Transverse colon (tissue), 4 donors: ENCODE measurements at regions not wholly inside any gene's neighbourhood (a gene's known extent, or its start where the extent isn't known, plus 50 kb on each side); places are given as distances from the start of the nearest gene placed in this dataset.
"Not testable (repeated sequence)": the region's sequence is repeated elsewhere in the genome, so short reads cannot be mapped to it uniquely, and the experiment has no call there.

Experiments
- EP300 ChIP-seq: sonication (generic); formaldehyde crosslinking; IDR thresholded peaks from one replicate; pipeline ENCODE4 v1.6.1; 2017; ENCODE audit warnings: antibody characterized with exemption, low read depth
- POLR2A ChIP-seq: fragments of 450-650 bp; IDR thresholded peaks from one replicate; pipeline ENCODE4 v1.6.1; 2016; ENCODE audit warnings: antibody characterized with exemption, mild to moderate bottlenecking, moderate library complexity
- POLR2AphosphoS5 ChIP-seq, 3 donors: sonication (generic); formaldehyde crosslinking; IDR thresholded peaks; one replicate each; pipeline ENCODE4 v1.6.1; 2016; ENCODE audit warnings: antibody characterized with exemption in 3 of 3
- TF ChIP-seq, protein P1 (sequence below), 5 experiments: fragments of 200-600 bp in 3 of 5; fragments of 450-650 bp in 2 of 5; sonication (generic) in 3 of 5; IDR thresholded peaks; 1 replicate in 2 of 5; 2 replicates in 3 of 5; pipeline ENCODE4 v1.5.1; 2016 to 2017; ENCODE audit warnings: antibody characterized with exemption in 5 of 5, inconsistent platforms in 3 of 5, mild to moderate bottlenecking in 2 of 5, moderate library complexity in 1 of 5

DNA sequence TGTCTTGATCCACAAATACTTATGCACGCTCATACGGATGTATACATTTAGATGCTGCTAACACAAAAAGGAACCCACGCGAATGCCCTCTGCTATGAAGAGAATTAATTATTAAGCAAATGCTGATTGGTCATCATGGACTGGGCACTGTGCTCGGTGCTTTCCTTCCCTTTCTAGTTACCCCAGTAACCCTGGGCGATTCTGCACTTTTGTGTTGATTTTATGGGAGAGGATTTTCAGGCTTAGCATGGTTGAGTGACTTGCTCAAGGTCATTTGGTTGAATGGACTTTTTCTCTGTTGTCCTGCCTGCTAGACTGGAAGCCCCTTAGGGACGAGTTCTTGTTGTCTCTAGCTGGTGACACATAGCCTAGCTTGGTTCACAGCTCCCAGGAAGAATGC lies 94.8 kb upstream of the CRYM start:
- TF ChIP-seq, protein P1, sequence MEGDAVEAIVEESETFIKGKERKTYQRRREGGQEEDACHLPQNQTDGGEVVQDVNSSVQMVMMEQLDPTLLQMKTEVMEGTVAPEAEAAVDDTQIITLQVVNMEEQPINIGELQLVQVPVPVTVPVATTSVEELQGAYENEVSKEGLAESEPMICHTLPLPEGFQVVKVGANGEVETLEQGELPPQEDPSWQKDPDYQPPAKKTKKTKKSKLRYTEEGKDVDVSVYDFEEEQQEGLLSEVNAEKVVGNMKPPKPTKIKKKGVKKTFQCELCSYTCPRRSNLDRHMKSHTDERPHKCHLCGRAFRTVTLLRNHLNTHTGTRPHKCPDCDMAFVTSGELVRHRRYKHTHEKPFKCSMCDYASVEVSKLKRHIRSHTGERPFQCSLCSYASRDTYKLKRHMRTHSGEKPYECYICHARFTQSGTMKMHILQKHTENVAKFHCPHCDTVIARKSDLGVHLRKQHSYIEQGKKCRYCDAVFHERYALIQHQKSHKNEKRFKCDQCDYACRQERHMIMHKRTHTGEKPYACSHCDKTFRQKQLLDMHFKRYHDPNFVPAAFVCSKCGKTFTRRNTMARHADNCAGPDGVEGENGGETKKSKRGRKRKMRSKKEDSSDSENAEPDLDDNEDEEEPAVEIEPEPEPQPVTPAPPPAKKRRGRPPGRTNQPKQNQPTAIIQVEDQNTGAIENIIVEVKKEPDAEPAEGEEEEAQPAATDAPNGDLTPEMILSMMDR (IDR thresholded peaks at IDR 0.05), result not testable (repeated sequence)
- not testable (repeated sequence) for TF ChIP-seq POLR2A; POLR2AphosphoS5 (IDR thresholded peaks at IDR 0.05); EP300
